B cell (primary cell): ENCODE measurements at regions not wholly inside any gene's neighbourhood (a gene's known extent, or its start where the extent isn't known, plus 50 kb on each side); places are given as distances from the start of the nearest gene placed in this dataset.

Experiments used
- ATAC-seq: fragments of 200-7000 bp; cut with Tn5 transposase; one replicate; pipeline ENCODE4 v1.10.0; 2021; ENCODE audit warnings: low read depth, mild to moderate bottlenecking, moderate number of reproducible peaks, moderate library complexity
- CTCF ChIA-PET: fragments of 350-600 bp; sonication (Branson Sonifier 250); formaldehyde crosslinking; loops from one replicate; lab custom pipeline; 2021; ENCODE audit warnings: antibody characterized with exemption, inconsistent platforms; lab: Charles Lee
- POLR2A ChIA-PET: fragments of 350-600 bp; sonication (Branson Sonifier 250); formaldehyde crosslinking; loops from one replicate; lab custom pipeline; 2021; ENCODE audit warnings: antibody characterized with exemption; lab: Charles Lee
- DNase-seq: peaks from one replicate; pipeline ENCODE4 v3.0.0; 2013
- H2AFZ ChIP-seq: 2 replicates; pipeline ENCODE4 v1.6.1; 2012; ENCODE audit warnings: mild to moderate bottlenecking, low read depth, low read length; ENCODE audit not compliant: insufficient read depth, poor library complexity, severe bottlenecking
- H3K27ac ChIP-seq, 2 donors: 1 replicate in 1 of 2; 2 replicates in 1 of 2; pipeline ENCODE4 v1.5.1; 2012 to 2013; ENCODE audit warnings: low read length in 2 of 2, mild to moderate bottlenecking in 2 of 2, moderate library complexity in 1 of 2
- H3K27me3 ChIP-seq, 4 experiments: fragments of 200-600 bp in 1 of 4; sonication (generic) in 1 of 4; replicated peaks in 1 of 4; 1 replicate in 2 of 4; 2 replicates in 2 of 4; pipeline versions ENCODE4 v1.6.1 to v1.7.0; 2013 to 2016; ENCODE audit warnings: low read length in 3 of 4, mild to moderate bottlenecking in 2 of 4, mixed read lengths in 1 of 4, moderate library complexity in 1 of 4; ENCODE audit not compliant: insufficient read depth in 4 of 4, control insufficient read depth in 3 of 4; ENCODE audit errors: control extremely low read depth in 1 of 4
- H3K36me3 ChIP-seq, 2 experiments: replicated peaks in 1 of 2; 1 replicate in 1 of 2; 2 replicates in 1 of 2; pipeline versions ENCODE4 v1.6.1 to v1.7.1; 2013; ENCODE audit warnings: low read length in 1 of 2; ENCODE audit not compliant: insufficient read depth in 2 of 2, control insufficient read depth in 1 of 2; ENCODE audit errors: control extremely low read depth in 1 of 2, extremely low read depth in 1 of 2
- H3K4me1 ChIP-seq, 2 donors: fragments of 200-600 bp in 1 of 2; sonication (generic) in 1 of 2; 1 replicate in 1 of 2; 2 replicates in 1 of 2; pipeline versions ENCODE4 v1.5.1 to v1.6.1; 2013 to 2017; ENCODE audit warnings: low read length in 2 of 2; ENCODE audit not compliant: control insufficient read depth in 2 of 2, insufficient read depth in 2 of 2
- H3K4me2 ChIP-seq: replicated peaks from 2 replicates; pipeline ENCODE3; 2012; ENCODE audit warnings: mild to moderate bottlenecking, low read depth, low read length; ENCODE audit not compliant: poor library complexity, severe bottlenecking
- H3K4me3 ChIP-seq, 5 experiments: fragments of 200-600 bp in 1 of 5; sonication (generic) in 1 of 5; 1 replicate in 3 of 5; 2 replicates in 2 of 5; pipeline versions ENCODE4 v1.5.1 to v1.7.0; 2011 to 2016; ENCODE audit warnings: low read length in 4 of 5, mild to moderate bottlenecking in 4 of 5, low read depth in 2 of 5, control low read depth in 1 of 5, moderate library complexity in 1 of 5; ENCODE audit not compliant: insufficient read depth in 1 of 5; ENCODE audit errors: control extremely low read depth in 1 of 5, extremely low read depth in 1 of 5
- H3K79me2 ChIP-seq: fragments of 200-600 bp; sonication (generic); one replicate; pipeline ENCODE4 v1.6.0; 2016; ENCODE audit warnings: low read length; ENCODE audit not compliant: control insufficient read depth, insufficient read depth
- H3K9ac ChIP-seq: fragments of 200-600 bp; sonication (generic); 2 replicates; pipeline ENCODE4 v1.6.1; 2017; ENCODE audit warnings: mild to moderate bottlenecking, low read length, moderate library complexity
- H3K9me3 ChIP-seq, 3 donors: one replicate each; pipeline versions ENCODE4 v1.6.1 to v1.7.1; 2013; ENCODE audit warnings: low read length in 2 of 3; ENCODE audit not compliant: control insufficient read depth in 2 of 3, insufficient read depth in 1 of 3; ENCODE audit errors: control extremely low read depth in 1 of 3
- H4K20me1 ChIP-seq: 2 replicates; pipeline ENCODE4 v1.6.0; 2012; ENCODE audit warnings: mild to moderate bottlenecking, low read length; ENCODE audit not compliant: insufficient read depth, control insufficient read depth, poor library complexity, severe bottlenecking
- H3K27ac Mint-ChIP-seq: one replicate; pipeline ENCODE4 v1.8.0; 2021; ENCODE audit warnings: mixed read lengths
- H3K27me3 Mint-ChIP-seq: one replicate; pipeline ENCODE4 v1.8.0; 2021; ENCODE audit warnings: mixed read lengths
- H3K4me1 Mint-ChIP-seq: one replicate; pipeline ENCODE4 v1.8.0; 2021; ENCODE audit warnings: mixed read lengths
- H3K4me3 Mint-ChIP-seq: one replicate; pipeline ENCODE4 v1.8.0; 2021; ENCODE audit warnings: mixed read lengths
- H3K9me3 Mint-ChIP-seq: one replicate; pipeline ENCODE4 v1.8.0; 2022; ENCODE audit warnings: mixed read lengths; ENCODE audit not compliant: insufficient read depth
- EZH2 ChIP-seq: IDR thresholded peaks from 2 replicates; pipeline ENCODE4 v1.6.1; 2012; ENCODE audit warnings: borderline replicate concordance, low read depth, mild to moderate bottlenecking, moderate library complexity, low read length; ENCODE audit not compliant: insufficient read depth, poor library complexity, severe bottlenecking
- WGBS: methylation state at CpG from one replicate; pipeline ENCODE4 v1.1.5; 2013; ENCODE audit warnings: missing lambda C conversion rate; ENCODE audit not compliant: insufficient coverage; 5-methylcytosine and 5-hydroxymethylcytosine counted together
- intact Hi-C: fragments of 100-400 bp; cut with micrococcal nuclease; formaldehyde crosslinking; loops from one replicate; pipeline ENCODE4 v1.10.0; 2022
- TF ChIP-seq, protein P1 (sequence below): fragments of 200-600 bp; IDR thresholded peaks from one replicate; pipeline ENCODE4 v1.8.0; 2022; ENCODE audit warnings: antibody characterized with exemption, mild to moderate bottlenecking

DNA sequence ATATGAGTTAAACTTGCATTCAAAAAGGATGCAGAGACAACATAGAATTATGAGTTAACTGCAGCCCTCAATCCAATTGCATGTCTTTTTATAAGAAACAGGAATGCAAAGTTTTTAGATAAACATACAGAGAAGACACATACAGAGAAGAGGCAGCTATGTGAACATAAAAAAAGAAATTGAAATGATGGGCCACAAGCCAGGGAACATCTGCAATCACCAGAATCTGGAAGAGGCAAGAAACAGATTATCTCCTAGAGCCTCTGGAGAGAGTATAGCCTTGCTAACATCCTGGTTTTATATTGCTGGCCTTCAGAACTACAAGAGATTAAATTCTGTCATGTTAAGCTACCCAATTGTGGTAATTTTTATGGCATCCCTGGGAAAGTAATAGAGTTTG is 257.2 kb upstream of the EYS start:
- Mint-ChIP-seq H3K4me1 (no peaks in the 10 kb centered on the region), H3K4me3 (no peak overlapping the region), H3K27me3 (no peaks in the 10 kb centered on the region), H3K9me3 (no peaks in the 10 kb centered on the region), H3K27ac (no peak overlapping the region)
- no peak overlapping the region for H3K4me3 ChIP-seq
- H3K27ac ChIP-seq: no peak overlapping the region
- ChIA-PET POLR2A (no interaction called here), CTCF (no interaction called here)
- H3K27me3 ChIP-seq: no peaks in the 10 kb centered on the region
- peaks cover 0 to 4% (median 0%) of the 10 kb centered on the region in 3 donors for H3K9me3 ChIP-seq
- DNase-seq (no peak), ATAC-seq (no peak)
- no peak overlapping the region for H2AFZ ChIP-seq
- no peaks in the 10 kb centered on the region for H3K79me2 ChIP-seq
- no peak overlapping the region for H3K4me2 ChIP-seq
- intact Hi-C loops: no loop called here
- no peaks in the 10 kb centered on the region for H4K20me1 ChIP-seq
- H3K9ac ChIP-seq: no peak overlapping the region
- TF ChIP-seq EZH2: no peak
- TF ChIP-seq, protein P1, sequence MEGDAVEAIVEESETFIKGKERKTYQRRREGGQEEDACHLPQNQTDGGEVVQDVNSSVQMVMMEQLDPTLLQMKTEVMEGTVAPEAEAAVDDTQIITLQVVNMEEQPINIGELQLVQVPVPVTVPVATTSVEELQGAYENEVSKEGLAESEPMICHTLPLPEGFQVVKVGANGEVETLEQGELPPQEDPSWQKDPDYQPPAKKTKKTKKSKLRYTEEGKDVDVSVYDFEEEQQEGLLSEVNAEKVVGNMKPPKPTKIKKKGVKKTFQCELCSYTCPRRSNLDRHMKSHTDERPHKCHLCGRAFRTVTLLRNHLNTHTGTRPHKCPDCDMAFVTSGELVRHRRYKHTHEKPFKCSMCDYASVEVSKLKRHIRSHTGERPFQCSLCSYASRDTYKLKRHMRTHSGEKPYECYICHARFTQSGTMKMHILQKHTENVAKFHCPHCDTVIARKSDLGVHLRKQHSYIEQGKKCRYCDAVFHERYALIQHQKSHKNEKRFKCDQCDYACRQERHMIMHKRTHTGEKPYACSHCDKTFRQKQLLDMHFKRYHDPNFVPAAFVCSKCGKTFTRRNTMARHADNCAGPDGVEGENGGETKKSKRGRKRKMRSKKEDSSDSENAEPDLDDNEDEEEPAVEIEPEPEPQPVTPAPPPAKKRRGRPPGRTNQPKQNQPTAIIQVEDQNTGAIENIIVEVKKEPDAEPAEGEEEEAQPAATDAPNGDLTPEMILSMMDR: no peak
- H3K4me1 ChIP-seq: no peaks in the 10 kb centered on the region
- no peaks in the 10 kb centered on the region for H3K36me3 ChIP-seq

DNA sequence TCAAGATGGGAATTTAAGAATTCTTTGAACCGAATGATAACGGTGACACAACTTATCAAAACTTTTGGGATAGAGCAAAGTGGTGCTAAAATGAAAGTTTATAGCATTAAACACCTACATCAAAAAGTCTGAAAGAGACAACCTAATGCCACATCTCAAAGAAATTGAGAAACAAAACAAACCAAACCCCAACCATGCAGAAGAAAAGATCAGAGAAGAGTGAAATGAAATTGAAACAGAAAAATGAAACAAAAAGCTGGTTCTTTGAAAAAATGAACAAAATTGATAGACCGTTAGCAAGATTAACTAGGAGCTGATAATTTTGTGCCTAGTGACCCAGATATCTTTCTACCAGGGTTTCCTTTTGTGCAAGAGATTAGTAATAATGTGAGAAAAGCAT is 248.0 kb upstream of the EYS start:
- no peak for ATAC-seq
- Histone ChIP-seq H3K27ac (no peak overlapping the region), H3K36me3 (no peaks in the 10 kb centered on the region), H3K9ac (no peak overlapping the region), H3K79me2 (no peaks in the 10 kb centered on the region), H3K27me3 (no peaks in the 10 kb centered on the region), H4K20me1 (no peaks in the 10 kb centered on the region), H3K4me3 (no peak overlapping the region), H2AFZ (no peak overlapping the region), H3K9me3 (no peaks in the 10 kb centered on the region), H3K4me2 (no peak overlapping the region), H3K4me1 (no peaks in the 10 kb centered on the region)
- Mint-ChIP-seq H3K4me3 (no peak overlapping the region), H3K9me3 (peaks cover 8% of the 10 kb centered on the region), H3K27me3 (no peaks in the 10 kb centered on the region), H3K27ac (no peak overlapping the region), H3K4me1 (no peaks in the 10 kb centered on the region)
- ChIA-PET CTCF (no interaction called here), POLR2A (no interaction called here)
- 88% methylated on average over 1 of the region's 3 CpGs for WGBS
- intact Hi-C loops: no loop called here
- no peak for DNase-seq
- no peak for TF ChIP-seq EZH2
- TF ChIP-seq, protein P1: no peak
